ENCODE measurements at regions not wholly inside any gene's neighbourhood (a gene's known extent, or its start where the extent isn't known, plus 50 kb on each side); places are given as distances from the start of the nearest gene placed in this dataset.

DNA sequence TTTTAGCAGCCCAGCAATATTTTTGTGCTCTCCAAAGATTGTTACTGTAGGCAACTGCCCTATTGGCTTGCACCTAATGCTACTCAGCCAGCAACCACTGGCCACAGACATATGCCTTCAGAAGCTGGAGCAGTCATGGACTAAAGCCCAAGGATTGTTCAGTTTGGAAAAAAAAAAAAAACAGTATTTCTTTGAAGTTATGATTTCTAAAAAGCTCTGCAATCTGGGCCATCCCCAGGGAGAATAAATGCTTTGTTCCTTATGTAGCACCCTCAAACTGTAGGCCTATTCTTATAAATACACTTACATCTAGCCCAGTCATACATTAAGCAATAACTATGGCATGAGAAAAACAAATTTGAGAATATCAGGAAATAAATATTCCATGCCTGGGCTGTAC, 2190.5 kb upstream of the RAG2 start:
- TF ChIP-seq, protein P1, sequence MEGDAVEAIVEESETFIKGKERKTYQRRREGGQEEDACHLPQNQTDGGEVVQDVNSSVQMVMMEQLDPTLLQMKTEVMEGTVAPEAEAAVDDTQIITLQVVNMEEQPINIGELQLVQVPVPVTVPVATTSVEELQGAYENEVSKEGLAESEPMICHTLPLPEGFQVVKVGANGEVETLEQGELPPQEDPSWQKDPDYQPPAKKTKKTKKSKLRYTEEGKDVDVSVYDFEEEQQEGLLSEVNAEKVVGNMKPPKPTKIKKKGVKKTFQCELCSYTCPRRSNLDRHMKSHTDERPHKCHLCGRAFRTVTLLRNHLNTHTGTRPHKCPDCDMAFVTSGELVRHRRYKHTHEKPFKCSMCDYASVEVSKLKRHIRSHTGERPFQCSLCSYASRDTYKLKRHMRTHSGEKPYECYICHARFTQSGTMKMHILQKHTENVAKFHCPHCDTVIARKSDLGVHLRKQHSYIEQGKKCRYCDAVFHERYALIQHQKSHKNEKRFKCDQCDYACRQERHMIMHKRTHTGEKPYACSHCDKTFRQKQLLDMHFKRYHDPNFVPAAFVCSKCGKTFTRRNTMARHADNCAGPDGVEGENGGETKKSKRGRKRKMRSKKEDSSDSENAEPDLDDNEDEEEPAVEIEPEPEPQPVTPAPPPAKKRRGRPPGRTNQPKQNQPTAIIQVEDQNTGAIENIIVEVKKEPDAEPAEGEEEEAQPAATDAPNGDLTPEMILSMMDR (IDR thresholded peaks at IDR 0.05) = no peak
- TF ChIP-seq POLR2AphosphoS5 (IDR thresholded peaks at IDR 0.05; ENCODE audit: low read depth, low read length) (no peak), TCF7L2 (IDR thresholded peaks at IDR 0.05; ENCODE audit: low read depth, low read length) (no peak)
- TF ChIP-seq, protein P2, sequence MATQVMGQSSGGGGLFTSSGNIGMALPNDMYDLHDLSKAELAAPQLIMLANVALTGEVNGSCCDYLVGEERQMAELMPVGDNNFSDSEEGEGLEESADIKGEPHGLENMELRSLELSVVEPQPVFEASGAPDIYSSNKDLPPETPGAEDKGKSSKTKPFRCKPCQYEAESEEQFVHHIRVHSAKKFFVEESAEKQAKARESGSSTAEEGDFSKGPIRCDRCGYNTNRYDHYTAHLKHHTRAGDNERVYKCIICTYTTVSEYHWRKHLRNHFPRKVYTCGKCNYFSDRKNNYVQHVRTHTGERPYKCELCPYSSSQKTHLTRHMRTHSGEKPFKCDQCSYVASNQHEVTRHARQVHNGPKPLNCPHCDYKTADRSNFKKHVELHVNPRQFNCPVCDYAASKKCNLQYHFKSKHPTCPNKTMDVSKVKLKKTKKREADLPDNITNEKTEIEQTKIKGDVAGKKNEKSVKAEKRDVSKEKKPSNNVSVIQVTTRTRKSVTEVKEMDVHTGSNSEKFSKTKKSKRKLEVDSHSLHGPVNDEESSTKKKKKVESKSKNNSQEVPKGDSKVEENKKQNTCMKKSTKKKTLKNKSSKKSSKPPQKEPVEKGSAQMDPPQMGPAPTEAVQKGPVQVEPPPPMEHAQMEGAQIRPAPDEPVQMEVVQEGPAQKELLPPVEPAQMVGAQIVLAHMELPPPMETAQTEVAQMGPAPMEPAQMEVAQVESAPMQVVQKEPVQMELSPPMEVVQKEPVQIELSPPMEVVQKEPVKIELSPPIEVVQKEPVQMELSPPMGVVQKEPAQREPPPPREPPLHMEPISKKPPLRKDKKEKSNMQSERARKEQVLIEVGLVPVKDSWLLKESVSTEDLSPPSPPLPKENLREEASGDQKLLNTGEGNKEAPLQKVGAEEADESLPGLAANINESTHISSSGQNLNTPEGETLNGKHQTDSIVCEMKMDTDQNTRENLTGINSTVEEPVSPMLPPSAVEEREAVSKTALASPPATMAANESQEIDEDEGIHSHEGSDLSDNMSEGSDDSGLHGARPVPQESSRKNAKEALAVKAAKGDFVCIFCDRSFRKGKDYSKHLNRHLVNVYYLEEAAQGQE (IDR thresholded peaks at IDR 0.05; ENCODE audit: insufficient read depth in 1 of 2, low read depth in 2 of 2, low read length in 1 of 2) = no peak

Measured in Panc1 (cell line).